Activated T-helper 1 cell treated with anti-CD3 and anti-CD28 coated beads, Interleukin-2, amount 50 U/mL, for 16 hours (primary cell): ENCODE measurements at regions not wholly inside any gene's neighbourhood (a gene's known extent, or its start where the extent isn't known, plus 50 kb on each side); places are given as distances from the start of the nearest gene placed in this dataset.

ENCODE experiments used
- DNase-seq, 2 donors: peaks; one replicate each; pipeline ENCODE4 v3.0.0-alpha.2; 2020; ENCODE audit warnings: low read depth in 1 of 2, low spot score in 1 of 2

GRCh38 chr2:39615675-39616074 lies 50.0 kb upstream of the TMEM178A start:
- DNase-seq = no peak
